Psoas muscle (tissue), 7 donors: ENCODE measurements at regions not wholly inside any gene's neighbourhood (a gene's known extent, or its start where the extent isn't known, plus 50 kb on each side); places are given as distances from the start of the nearest gene placed in this dataset.
"Not testable (repeated sequence)": the region's sequence is repeated elsewhere in the genome, so short reads cannot be mapped to it uniquely, and the experiment has no call there.

Experiments
- ATAC-seq, 4 donors: fragments of 200-7000 bp; cut with Tn5 transposase; one replicate each; pipeline ENCODE4 v1.9.1; 2020; ENCODE audit warnings: moderate library complexity in 3 of 4, mild to moderate bottlenecking in 2 of 4
- DNase-seq, 2 donors: peaks; one replicate each; pipeline ENCODE4 v3.0.0-alpha.2; 2020
- H3K27ac ChIP-seq: fragments of 200-600 bp; one replicate; pipeline ENCODE4 v1.8.0; 2022
- H3K27me3 ChIP-seq, 3 donors: fragments of 200-600 bp in 1 of 3; one replicate each; pipeline versions ENCODE4 v1.6.1 to v1.8.0; 2013 to 2022; ENCODE audit warnings: low read length in 2 of 3, mild to moderate bottlenecking in 2 of 3, moderate library complexity in 1 of 3; ENCODE audit not compliant: insufficient read depth in 3 of 3
- H3K36me3 ChIP-seq, 2 donors: fragments of 200-600 bp in 1 of 2; one replicate each; pipeline versions ENCODE4 v1.6.1 to v1.8.0; 2013 to 2022; ENCODE audit warnings: low read depth in 1 of 2, mild to moderate bottlenecking in 1 of 2, moderate library complexity in 1 of 2; ENCODE audit not compliant: insufficient read depth in 1 of 2
- H3K4me1 ChIP-seq: fragments of 200-600 bp; one replicate; pipeline ENCODE4 v1.8.0; 2022
- H3K4me3 ChIP-seq: fragments of 200-600 bp; one replicate; pipeline ENCODE4 v1.8.0; 2022; ENCODE audit warnings: mild to moderate bottlenecking
- H3K9me3 ChIP-seq: fragments of 200-600 bp; one replicate; pipeline ENCODE4 v1.8.0; 2022
- WGBS, 3 donors: extraction: QIAGEN DNeasy Blood & Tissue Kit; methylation state at CpG; one replicate each; pipeline versions ENCODE4 v1.1.6 to v1.1.7; 2013; 5-methylcytosine and 5-hydroxymethylcytosine counted together
- intact Hi-C, 2 donors: fragments of 100-400 bp; cut with DNase I; formaldehyde crosslinking; loops; one replicate each; pipeline versions ENCODE4 v1.11.0 to v1.14.2; 2022
- TF ChIP-seq, protein P1 (sequence below): fragments of 200-600 bp; IDR thresholded peaks from one replicate; pipeline ENCODE4 v1.8.0; 2022; ENCODE audit warnings: antibody characterized with exemption
- donor health status: healthy with polysubstance abuse.
- donor health status: DM: no; HTN: no; CAD: no; lungs with moderate emphysema.
- donor health status: Bipolar disorder and iron deficiency.
- donor health status: healthy.
- donor health status: DM: yes; HTN: yes; CAD: no.
- donor health status: DM: no; HTN: no; CAD: no.
- donor health status: DM: yes; HTN: yes; CAD: no.

DNA sequence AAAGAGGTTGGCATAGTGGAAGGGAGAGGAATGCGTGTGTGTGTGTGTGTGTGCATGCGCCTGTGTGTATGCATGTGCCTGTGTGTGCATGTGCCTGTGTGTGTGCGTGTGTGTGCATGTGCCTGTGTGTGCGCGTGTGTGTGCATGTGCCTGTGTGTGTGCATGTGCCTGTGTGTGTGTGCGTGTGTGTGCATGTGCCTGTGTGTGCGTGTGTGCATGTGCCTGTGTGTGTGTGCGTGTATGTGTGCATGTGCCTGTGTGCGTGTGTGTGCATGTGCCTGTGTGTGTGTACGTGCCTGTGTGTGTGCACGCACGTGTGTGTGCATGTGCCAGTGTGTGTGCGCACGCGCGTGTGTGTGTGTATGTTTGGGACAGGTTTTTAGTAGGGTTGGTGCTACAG, 205.1 kb downstream of the MEMO1 start:
- H3K4me3 ChIP-seq: no peak overlapping the region
- 85 to 86% (median 86%) methylated on average over 16 of the region's 16 CpGs for WGBS, 3 donors
- no peaks in the 10 kb centered on the region for H3K27me3 ChIP-seq
- no peak for ATAC-seq
- no peak overlapping the region for H3K27ac ChIP-seq
- intact Hi-C loops: no loop called here
- H3K9me3 ChIP-seq: no peaks in the 10 kb centered on the region
- TF ChIP-seq, protein P1, sequence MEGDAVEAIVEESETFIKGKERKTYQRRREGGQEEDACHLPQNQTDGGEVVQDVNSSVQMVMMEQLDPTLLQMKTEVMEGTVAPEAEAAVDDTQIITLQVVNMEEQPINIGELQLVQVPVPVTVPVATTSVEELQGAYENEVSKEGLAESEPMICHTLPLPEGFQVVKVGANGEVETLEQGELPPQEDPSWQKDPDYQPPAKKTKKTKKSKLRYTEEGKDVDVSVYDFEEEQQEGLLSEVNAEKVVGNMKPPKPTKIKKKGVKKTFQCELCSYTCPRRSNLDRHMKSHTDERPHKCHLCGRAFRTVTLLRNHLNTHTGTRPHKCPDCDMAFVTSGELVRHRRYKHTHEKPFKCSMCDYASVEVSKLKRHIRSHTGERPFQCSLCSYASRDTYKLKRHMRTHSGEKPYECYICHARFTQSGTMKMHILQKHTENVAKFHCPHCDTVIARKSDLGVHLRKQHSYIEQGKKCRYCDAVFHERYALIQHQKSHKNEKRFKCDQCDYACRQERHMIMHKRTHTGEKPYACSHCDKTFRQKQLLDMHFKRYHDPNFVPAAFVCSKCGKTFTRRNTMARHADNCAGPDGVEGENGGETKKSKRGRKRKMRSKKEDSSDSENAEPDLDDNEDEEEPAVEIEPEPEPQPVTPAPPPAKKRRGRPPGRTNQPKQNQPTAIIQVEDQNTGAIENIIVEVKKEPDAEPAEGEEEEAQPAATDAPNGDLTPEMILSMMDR: no peak
- DNase-seq: no peak
- no peaks in the 10 kb centered on the region for H3K36me3 ChIP-seq
- H3K4me1 ChIP-seq: peaks cover 11% of the 10 kb centered on the region

DNA sequence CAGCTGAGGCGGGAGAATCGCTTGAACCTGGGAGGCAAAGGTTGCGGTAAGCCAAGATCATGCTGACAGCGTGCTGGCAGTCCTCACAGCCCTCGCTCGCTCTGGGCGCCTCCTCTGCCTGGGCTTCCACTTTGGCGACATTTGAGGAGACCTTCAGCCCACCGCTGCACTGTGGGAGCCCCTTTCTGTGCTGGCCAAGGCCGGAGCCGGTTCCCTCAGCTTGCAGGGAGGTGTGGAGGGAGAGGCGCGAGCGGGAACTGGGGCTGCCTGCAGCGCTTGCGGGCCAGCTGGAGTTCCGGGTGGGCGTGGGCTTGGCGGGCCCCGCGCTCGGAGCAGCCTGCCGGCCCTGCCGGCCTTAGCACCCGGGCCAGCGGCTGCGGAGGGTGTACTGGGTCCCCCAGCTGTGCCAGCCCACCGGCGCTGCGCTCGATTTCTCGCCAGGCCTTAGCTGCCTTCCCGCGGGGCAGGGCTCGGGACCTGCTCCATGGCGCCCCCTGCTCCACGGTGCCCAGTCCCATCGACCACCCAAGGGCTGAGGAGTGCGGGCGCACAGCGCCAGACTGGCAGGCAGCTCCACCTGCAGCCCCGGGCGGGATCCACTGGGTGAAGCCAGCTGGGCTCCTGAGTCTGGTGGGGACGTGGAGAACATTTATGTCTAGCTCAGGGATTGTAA, 207.2 kb downstream of the MEMO1 start:
- intact Hi-C loops, H3K4me1 ChIP-seq: not testable (repeated sequence)
- 60 to 73% (median 67%) methylated on average over 29 to 44 of the region's 44 CpGs for WGBS, 3 donors

DNA sequence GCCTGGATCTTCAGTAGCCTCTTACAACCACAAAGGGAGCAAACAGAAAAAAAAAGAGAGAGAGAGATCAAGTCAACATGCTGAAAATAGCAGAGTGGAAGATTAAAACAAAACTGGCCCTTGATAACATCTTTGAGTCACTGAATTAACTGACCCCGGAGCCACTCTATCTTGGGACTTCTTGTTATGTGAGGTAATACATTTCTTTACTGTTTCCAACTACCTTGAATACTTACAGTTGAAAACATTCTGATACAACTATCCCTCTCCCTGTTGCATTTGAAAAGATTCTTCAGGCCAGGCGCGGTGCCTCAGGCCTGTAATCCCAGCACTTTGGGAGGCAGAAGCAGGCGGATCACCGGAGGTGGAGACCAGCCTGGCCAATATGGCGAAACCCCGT, 208.1 kb downstream of the MEMO1 start:
- Histone ChIP-seq H3K4me1 (no peaks in the 10 kb centered on the region), H3K27me3 (no peaks in the 10 kb centered on the region), H3K27ac (no peak overlapping the region), H3K36me3 (no peaks in the 10 kb centered on the region), H3K4me3 (no peak overlapping the region), H3K9me3 (no peaks in the 10 kb centered on the region)
- DNase-seq (no peak), ATAC-seq (no peak)
- WGBS, 3 donors: 88 to 94% (median 92%) methylated on average over 7 of the region's 7 CpGs
- intact Hi-C loops: no loop called here
- TF ChIP-seq, protein P1: no peak

More for the DNA sequence above, 207.2 kb downstream of the MEMO1 start:
- ATAC-seq, H3K36me3 ChIP-seq, H3K27me3 ChIP-seq, H3K27ac ChIP-seq, H3K4me3 ChIP-seq, H3K9me3 ChIP-seq: not testable (repeated sequence)
- DNase-seq: peak in 1 of 2 donors; percentile 53

DNA sequence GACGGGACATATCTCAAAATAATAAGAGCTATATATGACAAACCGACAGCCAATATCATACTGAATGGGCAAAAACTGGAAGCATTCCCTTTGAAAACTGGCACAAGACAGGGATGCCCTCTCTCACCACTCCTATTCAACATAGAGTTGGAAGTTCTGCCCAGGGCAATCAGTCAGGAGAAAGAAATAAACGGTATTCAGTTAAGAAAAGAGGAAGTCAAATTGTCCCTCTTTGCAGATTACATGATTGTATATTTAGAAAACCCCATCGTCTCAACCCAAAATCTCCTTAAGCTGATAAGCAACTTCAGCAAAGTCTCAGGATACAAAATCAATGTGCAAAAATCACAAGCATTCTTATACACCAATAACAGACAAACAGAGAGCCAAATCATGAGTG, 211.5 kb downstream of the MEMO1 start:
- ATAC-seq, H3K36me3 ChIP-seq, H3K4me1 ChIP-seq, H3K27me3 ChIP-seq, intact Hi-C loops, H3K9me3 ChIP-seq, H3K27ac ChIP-seq, DNase-seq, H3K4me3 ChIP-seq: not testable (repeated sequence)
- 84 to 89% (median 87%) methylated on average over 4 of the region's 4 CpGs for WGBS, 3 donors

DNA sequence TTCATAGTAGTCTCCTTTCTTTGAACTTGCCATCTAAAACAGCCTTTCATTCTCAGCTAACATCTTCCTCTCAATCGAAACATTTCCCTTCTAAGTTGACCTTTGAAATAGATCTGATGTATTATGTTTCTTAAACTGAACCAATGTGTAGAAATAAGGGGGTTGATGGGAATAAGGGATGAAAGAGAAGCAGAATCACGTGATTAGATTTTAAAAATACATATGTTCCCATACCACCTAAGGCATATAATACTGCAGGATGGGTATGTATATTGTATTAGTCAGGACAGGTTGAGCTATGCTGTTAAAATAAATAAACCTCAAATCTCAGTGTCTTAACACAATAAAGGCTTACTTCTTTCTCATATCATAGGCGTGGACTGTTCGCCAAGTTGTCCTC, 207.5 kb upstream of the SRD5A2 start:
- peaks cover 4% of the 10 kb centered on the region for H3K9me3 ChIP-seq
- 77 to 82% (median 78%) methylated on average over 4 of the region's 4 CpGs for WGBS, 3 donors
- H3K4me1 ChIP-seq: no peaks in the 10 kb centered on the region
- no peak for ATAC-seq
- intact Hi-C loops: no loop called here
- TF ChIP-seq, protein P1: no peak
- H3K4me3 ChIP-seq: no peak overlapping the region
- no peaks in the 10 kb centered on the region for H3K36me3 ChIP-seq
- H3K27ac ChIP-seq: no peak overlapping the region
- no peaks in the 10 kb centered on the region for H3K27me3 ChIP-seq
- no peak for DNase-seq

DNA sequence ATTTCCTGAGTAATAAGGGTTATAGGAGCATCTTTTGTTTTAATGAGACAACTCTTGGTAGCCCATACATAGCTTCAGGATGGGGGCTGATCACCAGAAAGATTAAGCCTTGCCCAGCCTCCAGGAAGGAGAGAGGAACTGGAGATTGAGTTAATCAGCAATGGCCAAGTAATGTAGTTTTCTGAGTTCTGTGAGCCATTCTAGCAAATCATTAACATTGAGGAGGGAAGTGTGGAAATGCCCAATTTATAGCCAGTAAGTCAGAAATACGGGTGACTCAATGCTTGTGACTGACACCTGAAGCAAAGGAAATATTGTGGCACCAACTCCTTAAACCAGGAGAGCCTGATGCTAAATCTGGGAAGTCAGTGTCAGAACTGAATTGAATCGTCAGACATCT, 205.1 kb upstream of the SRD5A2 start:
- Histone ChIP-seq H3K4me1 (no peaks in the 10 kb centered on the region), H3K9me3 (peaks cover 5% of the 10 kb centered on the region), H3K36me3 (no peaks in the 10 kb centered on the region), H3K4me3 (no peak overlapping the region), H3K27ac (no peak overlapping the region), H3K27me3 (no peaks in the 10 kb centered on the region)
- TF ChIP-seq, protein P1: no peak
- 72 to 77% (median 76%) methylated on average over 2 of the region's 2 CpGs for WGBS, 3 donors
- DNase-seq: no peak
- intact Hi-C loops: no loop called here
- no peak for ATAC-seq
